ENCODE measurements at regions not wholly inside any gene's neighbourhood (a gene's known extent, or its start where the extent isn't known, plus 50 kb on each side); places are given as distances from the start of the nearest gene placed in this dataset.

DNA sequence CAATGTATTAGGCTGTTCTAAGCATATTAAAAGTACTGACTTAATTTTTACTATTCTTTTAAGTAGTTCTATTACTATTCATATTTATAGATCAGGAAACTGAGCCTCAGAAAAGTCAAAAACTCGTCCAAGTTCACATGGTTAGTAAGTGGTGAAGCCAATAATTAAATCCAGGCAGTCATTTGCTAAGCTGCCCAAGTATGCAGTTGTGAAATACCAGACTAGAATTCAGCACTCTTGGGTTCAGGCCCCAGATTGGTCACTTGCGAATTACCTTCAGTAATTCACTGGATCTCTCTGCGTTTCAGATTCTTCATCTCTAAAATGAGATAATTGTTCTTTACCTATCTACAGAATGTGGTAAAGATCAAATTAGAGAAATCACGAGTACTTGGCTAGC is 161.9 kb upstream of the CADPS start:
- TF ChIP-seq, protein P1, sequence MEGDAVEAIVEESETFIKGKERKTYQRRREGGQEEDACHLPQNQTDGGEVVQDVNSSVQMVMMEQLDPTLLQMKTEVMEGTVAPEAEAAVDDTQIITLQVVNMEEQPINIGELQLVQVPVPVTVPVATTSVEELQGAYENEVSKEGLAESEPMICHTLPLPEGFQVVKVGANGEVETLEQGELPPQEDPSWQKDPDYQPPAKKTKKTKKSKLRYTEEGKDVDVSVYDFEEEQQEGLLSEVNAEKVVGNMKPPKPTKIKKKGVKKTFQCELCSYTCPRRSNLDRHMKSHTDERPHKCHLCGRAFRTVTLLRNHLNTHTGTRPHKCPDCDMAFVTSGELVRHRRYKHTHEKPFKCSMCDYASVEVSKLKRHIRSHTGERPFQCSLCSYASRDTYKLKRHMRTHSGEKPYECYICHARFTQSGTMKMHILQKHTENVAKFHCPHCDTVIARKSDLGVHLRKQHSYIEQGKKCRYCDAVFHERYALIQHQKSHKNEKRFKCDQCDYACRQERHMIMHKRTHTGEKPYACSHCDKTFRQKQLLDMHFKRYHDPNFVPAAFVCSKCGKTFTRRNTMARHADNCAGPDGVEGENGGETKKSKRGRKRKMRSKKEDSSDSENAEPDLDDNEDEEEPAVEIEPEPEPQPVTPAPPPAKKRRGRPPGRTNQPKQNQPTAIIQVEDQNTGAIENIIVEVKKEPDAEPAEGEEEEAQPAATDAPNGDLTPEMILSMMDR (conservative IDR thresholded peaks at IDR 0.05; ENCODE audit: low read length), result no peak
- TF ChIP-seq EZH2phosphoT487 (IDR thresholded peaks at IDR 0.05; ENCODE audit: borderline replicate concordance, low read depth, low read length), result no peak
